ENCODE measurements at regions not wholly inside any gene's neighbourhood (a gene's known extent, or its start where the extent isn't known, plus 50 kb on each side); places are given as distances from the start of the nearest gene placed in this dataset.

DNA sequence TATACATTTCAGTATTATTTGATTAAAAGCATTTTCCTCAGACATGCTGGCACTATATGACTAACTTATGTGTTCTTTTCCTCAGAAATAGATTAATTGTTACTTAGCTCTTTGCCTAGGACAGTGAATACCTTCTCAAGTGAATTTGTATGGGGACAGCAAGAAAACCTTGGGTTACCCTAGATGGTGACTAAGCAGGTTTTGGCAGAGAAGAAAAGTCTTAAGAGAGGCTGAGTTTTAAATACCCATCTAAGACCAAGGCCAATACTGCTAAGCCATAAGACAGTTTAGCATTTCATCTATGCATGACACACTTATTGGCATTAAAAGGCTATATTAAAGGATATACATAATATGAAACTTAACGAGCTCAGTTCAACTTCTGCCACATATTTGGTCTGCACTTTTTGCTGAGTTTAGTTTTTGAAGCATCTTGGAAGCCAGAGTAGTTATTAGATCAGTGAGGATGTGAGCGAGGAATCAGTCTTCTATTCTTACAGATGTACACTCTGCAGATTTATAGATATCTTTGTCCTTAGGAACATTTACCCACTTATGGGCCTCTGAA, 54.6 kb upstream of the FAM3C start:
- DNase-seq (ENCODE audit: low read depth), result no peak

DNA sequence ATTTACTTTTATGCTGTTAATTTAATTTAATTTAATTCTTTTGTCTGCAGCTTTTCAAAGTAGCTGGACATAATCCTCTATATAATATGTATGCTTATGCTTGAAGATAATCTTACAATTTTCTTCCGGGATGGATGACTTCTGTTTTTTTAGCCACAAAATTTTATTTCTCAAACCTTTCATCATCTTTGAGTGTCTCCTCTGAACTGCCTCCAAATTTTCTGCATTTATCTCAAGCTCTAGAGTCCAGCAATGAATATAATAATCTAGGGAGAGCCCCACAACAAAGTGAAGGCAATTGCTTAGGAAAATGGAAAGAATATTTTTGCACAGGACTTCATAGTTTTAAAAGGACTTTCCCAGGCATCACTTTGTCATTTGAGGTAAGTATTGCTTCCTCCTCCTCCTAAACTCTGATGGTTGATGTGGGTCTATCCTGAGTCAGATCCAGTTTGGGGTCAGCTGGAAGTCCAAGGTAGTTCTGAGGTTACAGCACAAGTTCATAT, 53.7 kb upstream of the FAM3C start:
- DNase-seq (ENCODE audit: low read depth), result no peak

DNA sequence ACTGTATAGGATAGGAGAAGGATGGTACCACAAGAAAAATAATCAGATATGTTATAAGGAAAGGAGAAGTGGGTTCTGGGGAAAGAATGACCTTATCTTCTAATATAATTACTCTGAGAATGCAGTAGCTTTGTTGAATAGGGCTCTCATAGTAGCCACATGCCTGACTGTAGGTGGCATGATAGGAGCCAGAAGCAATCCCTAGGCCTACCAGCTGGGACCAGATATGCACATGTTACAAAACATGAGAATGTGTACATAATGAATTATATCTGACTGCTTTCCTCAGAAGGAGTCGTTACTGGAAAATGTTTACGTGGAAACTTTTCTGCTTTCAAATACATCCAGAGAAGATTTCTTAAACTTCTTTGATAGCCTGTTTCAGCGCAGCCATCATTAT, 53.2 kb upstream of the FAM3C start:
- peak; percentile 78 for DNase-seq (ENCODE audit: low read depth)

DNA sequence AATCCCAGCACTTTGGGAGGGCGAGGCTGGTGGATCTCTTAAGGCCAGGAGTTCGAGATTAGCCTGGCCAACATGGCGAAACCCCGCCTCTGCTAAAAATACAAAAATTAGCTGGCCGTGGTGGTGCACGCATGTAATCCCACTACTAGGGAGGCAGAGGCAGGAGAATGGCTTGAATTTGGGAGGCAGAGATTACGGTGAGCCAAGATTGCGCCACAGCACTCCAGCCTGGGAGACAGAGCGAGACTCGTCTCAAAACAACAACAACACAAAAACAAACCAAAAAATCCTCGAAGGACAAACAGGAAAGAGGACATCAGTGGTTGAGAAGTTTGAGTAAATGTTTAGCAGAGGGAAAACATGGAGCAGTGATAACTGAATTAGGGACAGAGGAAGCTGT, 52.3 kb upstream of the FAM3C start:
- no peak for DNase-seq (ENCODE audit: low read depth)

DNA sequence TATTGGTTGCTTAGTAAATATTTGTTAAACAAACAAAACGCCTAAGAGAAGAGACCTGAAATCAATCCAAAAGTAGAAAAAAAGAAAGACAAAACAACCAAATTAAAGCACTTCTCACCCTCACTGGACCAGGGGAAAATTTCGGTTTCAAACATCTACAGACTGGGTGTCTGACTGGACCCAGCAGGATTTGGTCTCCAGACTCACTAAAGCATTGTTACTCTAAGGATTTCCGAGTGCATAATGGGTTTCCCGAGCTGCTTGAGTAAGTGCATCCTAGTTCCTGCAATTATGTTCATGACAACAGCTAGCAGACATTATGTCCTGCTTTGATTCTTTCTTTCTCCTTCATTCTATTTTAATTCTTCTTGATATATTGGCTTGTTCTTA, 51.8 kb upstream of the FAM3C start:
- DNase-seq (ENCODE audit: low read depth), result no peak

DNA sequence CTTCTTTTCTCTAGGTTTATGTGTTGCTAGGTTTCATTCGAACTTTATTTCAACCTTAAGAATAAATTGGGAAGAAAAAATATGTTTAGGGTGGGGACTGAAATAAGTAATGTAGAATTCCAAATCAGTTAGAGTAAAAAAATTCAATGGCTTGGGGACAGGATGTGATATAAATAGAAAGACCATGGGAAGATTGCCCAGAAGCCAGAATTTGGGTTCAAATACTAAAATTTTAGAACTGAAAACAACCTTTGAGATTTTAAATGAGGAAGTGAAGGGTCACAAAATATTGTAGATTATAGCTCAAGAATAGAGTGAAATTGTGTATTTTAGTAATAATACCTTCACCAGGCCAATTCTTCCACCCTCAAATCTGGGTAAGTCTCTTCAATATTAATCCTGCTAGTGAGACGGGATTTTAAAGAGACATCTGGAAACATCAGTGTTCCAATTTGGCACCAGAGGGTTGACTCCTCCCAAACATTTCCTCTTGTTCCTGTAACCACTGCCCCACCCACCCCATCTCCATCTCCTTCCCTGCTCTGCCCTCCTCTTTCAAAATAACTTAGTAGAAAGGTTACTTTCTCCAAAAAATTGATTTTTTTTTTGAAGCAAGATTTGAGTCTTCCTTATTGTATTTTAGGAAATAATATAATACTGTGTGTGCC, 51.3 kb upstream of the FAM3C start:
- no peak for DNase-seq (ENCODE audit: low read depth)

DNA sequence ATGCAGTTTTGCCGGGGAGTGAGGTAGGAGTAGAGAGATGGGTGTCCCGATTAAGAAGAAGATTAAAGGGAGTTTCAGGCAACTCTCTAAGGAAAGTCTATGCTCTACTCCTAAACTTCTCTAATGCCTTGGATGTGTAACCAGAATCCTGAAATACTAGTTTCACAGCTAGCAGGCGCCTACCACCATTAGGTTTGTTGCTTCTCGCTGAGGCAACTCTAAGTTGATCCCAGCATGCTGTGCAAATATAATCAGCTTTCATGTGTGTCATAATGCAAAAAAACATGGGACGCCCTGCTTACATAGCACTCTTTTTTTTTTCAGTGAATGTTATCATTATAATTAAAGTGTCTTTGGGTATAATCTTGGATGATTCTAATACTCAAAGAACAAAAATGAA, 50.4 kb upstream of the FAM3C start:
- no peak for DNase-seq (ENCODE audit: low read depth)

Measured in amniotic epithelial cell (primary cell).